LNCAP (cell line): ENCODE measurements at regions not wholly inside any gene's neighbourhood (a gene's known extent, or its start where the extent isn't known, plus 50 kb on each side); places are given as distances from the start of the nearest gene placed in this dataset.

ENCODE experiments used
- CTCF ChIP-seq: fragments of 450-650 bp; IDR thresholded peaks from 2 replicates; pipeline ENCODE4 v1.5.1; 2017; ENCODE audit warnings: mild to moderate bottlenecking

GRCh38 chr3:132084982-132085381, 50.2 kb upstream of the CPNE4 start:
- no peak for TF ChIP-seq CTCF

GRCh38 chr3:132087356-132087755, 52.5 kb upstream of the CPNE4 start:
- no peak for TF ChIP-seq CTCF

GRCh38 chr3:132088291-132088690, 53.5 kb upstream of the CPNE4 start:
- no peak for TF ChIP-seq CTCF

GRCh38 chr3:132090921-132091320, 56.1 kb upstream of the CPNE4 start:
- TF ChIP-seq CTCF = no peak

GRCh38 chr3:132116601-132117000, 81.8 kb upstream of the CPNE4 start:
- no peak for TF ChIP-seq CTCF

GRCh38 chr3:132117642-132118041, 82.8 kb upstream of the CPNE4 start:
- no peak for TF ChIP-seq CTCF

- TF ChIP-seq CTCF = no peak
Measured at GRCh38 chr3:132119531-132119930, 84.7 kb upstream of the CPNE4 start.

GRCh38 chr3:132124096-132124495, 89.3 kb upstream of the CPNE4 start:
- TF ChIP-seq CTCF = no peak
